ENCODE measurements at regions not wholly inside any gene's neighbourhood (a gene's known extent, or its start where the extent isn't known, plus 50 kb on each side); places are given as distances from the start of the nearest gene placed in this dataset.

- no peak for TF ChIP-seq JUND (IDR thresholded peaks at IDR 0.05)
- TF ChIP-seq RAD21 (IDR thresholded peaks at IDR 0.05) = no peak
- TF ChIP-seq ZBTB33 (IDR thresholded peaks at IDR 0.05) = no peak
- no peak for TF ChIP-seq SP1 (IDR thresholded peaks at IDR 0.05)
- TF ChIP-seq CTCF (IDR thresholded peaks at IDR 0.05; ENCODE audit: low read depth, low read length, missing input control) = no peak
- TF ChIP-seq REST (IDR thresholded peaks at IDR 0.05) = no peak
These were observed 1353.1 kb upstream of the ADGRL4 start for GRCh38 chr1:80359666-80360065.

Data from liver (tissue), 3 donors.